ENCODE measurements at regions not wholly inside any gene's neighbourhood (a gene's known extent, or its start where the extent isn't known, plus 50 kb on each side); places are given as distances from the start of the nearest gene placed in this dataset.

GRCh38 chr12:11563785-11564739 is 85.4 kb upstream of the ETV6 start:
- Histone ChIP-seq H3K9me3 (ENCODE audit: low read length) (no peaks in the 10 kb centered on the region), H3K27ac (ENCODE audit: low read length) (no peak overlapping the region), H3K9me2 (replicated peaks; ENCODE audit: low read length) (no peaks in the 10 kb centered on the region), H3K27me3 (ENCODE audit: low read length) (no peaks in the 10 kb centered on the region), H3K4me2 (ENCODE audit: low read length) (no peak overlapping the region), H2AFZ (ENCODE audit: low read length) (no peak overlapping the region), H3F3A (ENCODE audit: low read length, unreplicated experiment) (no peaks in the 10 kb centered on the region), H3K4me1 (ENCODE audit: insufficient read depth, low read length) (0 out of 2 replicates have a peak, but pooled peaks cover 5% of the 10 kb centered on the region), H3K9ac (ENCODE audit: low read length) (no peak overlapping the region), H3K4me3 (ENCODE audit: low read length) (no peak overlapping the region), H4K20me1 (ENCODE audit: low read length) (no peaks in the 10 kb centered on the region), H3K36me3 (ENCODE audit: low read depth, low read length) (no peaks in the 10 kb centered on the region), H3K79me2 (ENCODE audit: low read length) (no peaks in the 10 kb centered on the region)
- DNase-seq (no peak), ATAC-seq (no peak)
- intact Hi-C loops (cut with micrococcal nuclease): no loop called here
- ChIA-PET POLR2A (ENCODE audit: unreplicated experiment) (no interaction called here), CTCF (no interaction called here)
- no TSS peak for BruUV-seq (replicated peaks)
- TF ChIP-seq CTCF (conservative IDR thresholded peaks at IDR 0.05; ENCODE audit: low read depth, low read length): no peak
- no peak for TF ChIP-seq EZH2 (IDR thresholded peaks at IDR 0.05; ENCODE audit: low read length, unreplicated experiment)
- no peak for TF ChIP-seq EZH2phosphoT487 (IDR thresholded peaks at IDR 0.05; ENCODE audit: borderline replicate concordance, low read length)

GRCh38 chr12:11564984-11565651 is 84.4 kb upstream of the ETV6 start:
- no peaks in the 10 kb centered on the region for H3K9me2 ChIP-seq (replicated peaks; ENCODE audit: low read length)
- H3K27ac ChIP-seq (ENCODE audit: low read length): no peak overlapping the region
- 0 out of 2 replicates have a peak, but pooled peaks cover 5% of the 10 kb centered on the region for H3K4me1 ChIP-seq (ENCODE audit: insufficient read depth, low read length)
- H3K79me2 ChIP-seq (ENCODE audit: low read length): no peaks in the 10 kb centered on the region
- ATAC-seq: no peak
- BruUV-seq (replicated peaks): no TSS peak
- POLR2A ChIA-PET (ENCODE audit: unreplicated experiment): no interaction called here
- no peak for DNase-seq
- H3K4me2 ChIP-seq (ENCODE audit: low read length): no peak overlapping the region
- H3K36me3 ChIP-seq (ENCODE audit: low read depth, low read length): no peaks in the 10 kb centered on the region
- H3K4me3 ChIP-seq (ENCODE audit: low read length): no peak overlapping the region
- H3F3A ChIP-seq (ENCODE audit: low read length, unreplicated experiment): no peaks in the 10 kb centered on the region
- no peak for TF ChIP-seq CTCF (conservative IDR thresholded peaks at IDR 0.05; ENCODE audit: low read depth, low read length)
- TF ChIP-seq EZH2 (IDR thresholded peaks at IDR 0.05; ENCODE audit: low read length, unreplicated experiment): no peak
- no peak for TF ChIP-seq EZH2phosphoT487 (IDR thresholded peaks at IDR 0.05; ENCODE audit: borderline replicate concordance, low read length)
- no peak overlapping the region for H3K9ac ChIP-seq (ENCODE audit: low read length)
- intact Hi-C loops (cut with micrococcal nuclease): no loop called here
- CTCF ChIA-PET: no interaction called here
- no peak overlapping the region for H2AFZ ChIP-seq (ENCODE audit: low read length)
- no peaks in the 10 kb centered on the region for H3K27me3 ChIP-seq (ENCODE audit: low read length)
- no peaks in the 10 kb centered on the region for H4K20me1 ChIP-seq (ENCODE audit: low read length)
- no peaks in the 10 kb centered on the region for H3K9me3 ChIP-seq (ENCODE audit: low read length)
